Activated T-cell treated with anti-CD3 and anti-CD28 coated beads, Interleukin-2, amount 50 U/mL, for 24 hours (primary cell): ENCODE measurements at regions not wholly inside any gene's neighbourhood (a gene's known extent, or its start where the extent isn't known, plus 50 kb on each side); places are given as distances from the start of the nearest gene placed in this dataset.
"Not testable (repeated sequence)": the region's sequence is repeated elsewhere in the genome, so short reads cannot be mapped to it uniquely, and the experiment has no call there.

Source experiments
- DNase-seq: peaks from one replicate; pipeline ENCODE4 v3.0.0-alpha.2; 2020
- H3K27ac Mint-ChIP-seq: 2 replicates; pipeline ENCODE4 v1.8.0; 2020; ENCODE audit warnings: mild to moderate bottlenecking, mixed read lengths
- H3K27me3 Mint-ChIP-seq: 2 replicates; pipeline ENCODE4 v1.8.0; 2020; ENCODE audit warnings: mixed read lengths
- H3K36me3 Mint-ChIP-seq: 2 replicates; pipeline ENCODE4 v1.8.0; 2020; ENCODE audit warnings: low read depth, mixed read lengths
- H3K4me1 Mint-ChIP-seq: 2 replicates; pipeline ENCODE4 v1.8.0; 2020; ENCODE audit warnings: low read depth, mixed read lengths
- H3K4me3 Mint-ChIP-seq: 2 replicates; pipeline ENCODE4 v1.8.0; 2020; ENCODE audit warnings: mild to moderate bottlenecking, moderate library complexity, mixed read lengths
- H3K9me3 Mint-ChIP-seq: 2 replicates; pipeline ENCODE4 v1.8.0; 2020; ENCODE audit warnings: mixed read lengths

GRCh38 chr5:44969825-44970224 is 161.1 kb downstream of the MRPS30 start:
- Mint-ChIP-seq H3K27me3 (no peaks in the 10 kb centered on the region), H3K4me3 (no peak overlapping the region), H3K9me3 (peaks cover 2% of the 10 kb centered on the region), H3K4me1 (no peaks in the 10 kb centered on the region), H3K27ac (no peak overlapping the region), H3K36me3 (no peaks in the 10 kb centered on the region)
- no peak for DNase-seq

- H3K27me3 Mint-ChIP-seq, H3K9me3 Mint-ChIP-seq: not testable (repeated sequence)
Measured at GRCh38 chr5:44970963-44971362, 162.2 kb downstream of the MRPS30 start.

GRCh38 chr5:44974813-44975212 is 166.1 kb downstream of the MRPS30 start:
- Mint-ChIP-seq H3K9me3 (peaks cover 16% of the 10 kb centered on the region), H3K4me3 (no peak overlapping the region), H3K4me1 (no peaks in the 10 kb centered on the region), H3K27ac (no peak overlapping the region), H3K36me3 (no peaks in the 10 kb centered on the region), H3K27me3 (no peaks in the 10 kb centered on the region)
- no peak for DNase-seq

More at GRCh38 chr5:44970963-44971362, 162.2 kb downstream of the MRPS30 start:
- not testable (repeated sequence) for H3K36me3 Mint-ChIP-seq, H3K27ac Mint-ChIP-seq, H3K4me1 Mint-ChIP-seq, H3K4me3 Mint-ChIP-seq, DNase-seq

- DNase-seq = no peak
- Mint-ChIP-seq H3K4me1 (no peaks in the 10 kb centered on the region), H3K4me3 (no peak overlapping the region), H3K36me3 (no peaks in the 10 kb centered on the region), H3K27ac (no peak overlapping the region), H3K9me3 (peaks cover 50% of the 10 kb centered on the region), H3K27me3 (no peaks in the 10 kb centered on the region)
Measured at GRCh38 chr5:44981708-44982107, 173.0 kb downstream of the MRPS30 start.

GRCh38 chr5:44983006-44983405 is 174.3 kb downstream of the MRPS30 start:
- no peaks in the 10 kb centered on the region for H3K36me3 Mint-ChIP-seq
- H3K4me1 Mint-ChIP-seq = no peaks in the 10 kb centered on the region
- H3K4me3 Mint-ChIP-seq = no peak overlapping the region
- H3K9me3 Mint-ChIP-seq = peaks cover 44% of the 10 kb centered on the region
- no peak for DNase-seq
- H3K27me3 Mint-ChIP-seq = no peaks in the 10 kb centered on the region
- H3K27ac Mint-ChIP-seq = no peak overlapping the region

GRCh38 chr5:44987026-44987425 is 178.3 kb downstream of the MRPS30 start:
- no peaks in the 10 kb centered on the region for H3K27me3 Mint-ChIP-seq
- H3K36me3 Mint-ChIP-seq = no peaks in the 10 kb centered on the region
- no peak overlapping the region for H3K4me3 Mint-ChIP-seq
- no peak for DNase-seq
- H3K9me3 Mint-ChIP-seq = peaks cover 47% of the 10 kb centered on the region
- no peak overlapping the region for H3K27ac Mint-ChIP-seq
- no peaks in the 10 kb centered on the region for H3K4me1 Mint-ChIP-seq

GRCh38 chr5:44991693-44992092 is 182.9 kb downstream of the MRPS30 start:
- no peaks in the 10 kb centered on the region for H3K27me3 Mint-ChIP-seq
- no peaks in the 10 kb centered on the region for H3K4me1 Mint-ChIP-seq
- DNase-seq = no peak
- peaks cover 26% of the 10 kb centered on the region for H3K9me3 Mint-ChIP-seq
- H3K4me3 Mint-ChIP-seq = no peak overlapping the region
- H3K36me3 Mint-ChIP-seq = no peaks in the 10 kb centered on the region
- no peak overlapping the region for H3K27ac Mint-ChIP-seq

- DNase-seq = no peak
- H3K27me3 Mint-ChIP-seq = no peaks in the 10 kb centered on the region
- H3K36me3 Mint-ChIP-seq = no peaks in the 10 kb centered on the region
- no peak overlapping the region for H3K4me3 Mint-ChIP-seq
- H3K9me3 Mint-ChIP-seq = peaks cover 30% of the 10 kb centered on the region
- H3K27ac Mint-ChIP-seq = no peak overlapping the region
- no peaks in the 10 kb centered on the region for H3K4me1 Mint-ChIP-seq
Measured at GRCh38 chr5:44993286-44993685, 184.5 kb downstream of the MRPS30 start.

- Mint-ChIP-seq H3K27ac (no peak overlapping the region), H3K4me1 (no peaks in the 10 kb centered on the region), H3K27me3 (no peaks in the 10 kb centered on the region), H3K36me3 (no peaks in the 10 kb centered on the region), H3K9me3 (peaks cover 4% of the 10 kb centered on the region), H3K4me3 (no peak overlapping the region)
- no peak for DNase-seq
Measured at GRCh38 chr5:44997506-44997905, 188.8 kb downstream of the MRPS30 start.

GRCh38 chr5:45007102-45007501 is 198.4 kb downstream of the MRPS30 start:
- H3K9me3 Mint-ChIP-seq = peaks cover 13% of the 10 kb centered on the region
- H3K4me1 Mint-ChIP-seq, DNase-seq, H3K4me3 Mint-ChIP-seq, H3K27me3 Mint-ChIP-seq, H3K36me3 Mint-ChIP-seq, H3K27ac Mint-ChIP-seq: not testable (repeated sequence)

- no peaks in the 10 kb centered on the region for H3K4me1 Mint-ChIP-seq
- no peaks in the 10 kb centered on the region for H3K27me3 Mint-ChIP-seq
- H3K4me3 Mint-ChIP-seq = no peak overlapping the region
- no peaks in the 10 kb centered on the region for H3K36me3 Mint-ChIP-seq
- DNase-seq = no peak
- no peak overlapping the region for H3K27ac Mint-ChIP-seq
- no peaks in the 10 kb centered on the region for H3K9me3 Mint-ChIP-seq
Measured at GRCh38 chr5:45017568-45017967, 208.8 kb downstream of the MRPS30 start.

- H3K27me3 Mint-ChIP-seq = no peaks in the 10 kb centered on the region
- no peaks in the 10 kb centered on the region for H3K4me1 Mint-ChIP-seq
- H3K36me3 Mint-ChIP-seq = no peaks in the 10 kb centered on the region
- no peak overlapping the region for H3K27ac Mint-ChIP-seq
- H3K4me3 Mint-ChIP-seq = no peak overlapping the region
- no peak for DNase-seq
- H3K9me3 Mint-ChIP-seq = peaks cover 21% of the 10 kb centered on the region
Measured at GRCh38 chr5:45029553-45029952, 220.8 kb downstream of the MRPS30 start.

- H3K4me3 Mint-ChIP-seq = no peak overlapping the region
- no peaks in the 10 kb centered on the region for H3K27me3 Mint-ChIP-seq
- no peak overlapping the region for H3K27ac Mint-ChIP-seq
- H3K36me3 Mint-ChIP-seq = no peaks in the 10 kb centered on the region
- no peak for DNase-seq
- peaks cover 3% of the 10 kb centered on the region for H3K9me3 Mint-ChIP-seq
- H3K4me1 Mint-ChIP-seq = no peaks in the 10 kb centered on the region
Measured at GRCh38 chr5:45035991-45036390, 227.2 kb downstream of the MRPS30 start.

- Mint-ChIP-seq H3K4me3 (no peak overlapping the region), H3K27ac (no peak overlapping the region), H3K4me1 (no peaks in the 10 kb centered on the region), H3K27me3 (no peaks in the 10 kb centered on the region), H3K36me3 (no peaks in the 10 kb centered on the region), H3K9me3 (no peaks in the 10 kb centered on the region)
- DNase-seq = no peak
Measured at GRCh38 chr5:45037927-45038326, 229.2 kb downstream of the MRPS30 start.

- no peaks in the 10 kb centered on the region for H3K9me3 Mint-ChIP-seq
- H3K36me3 Mint-ChIP-seq = no peaks in the 10 kb centered on the region
- no peak for DNase-seq
- H3K27ac Mint-ChIP-seq = no peak overlapping the region
- H3K27me3 Mint-ChIP-seq = no peaks in the 10 kb centered on the region
- no peak overlapping the region for H3K4me3 Mint-ChIP-seq
- H3K4me1 Mint-ChIP-seq = no peaks in the 10 kb centered on the region
Measured at GRCh38 chr5:45038366-45038987, 229.7 kb downstream of the MRPS30 start.

GRCh38 chr5:45042283-45042682 is 233.5 kb downstream of the MRPS30 start:
- Mint-ChIP-seq H3K4me1 (no peaks in the 10 kb centered on the region), H3K27me3 (no peaks in the 10 kb centered on the region), H3K4me3 (no peak overlapping the region)

More at GRCh38 chr5:45042283-45042682, 233.5 kb downstream of the MRPS30 start:
- H3K9me3 Mint-ChIP-seq = peaks cover 3% of the 10 kb centered on the region
- no peaks in the 10 kb centered on the region for H3K36me3 Mint-ChIP-seq
- no peak for DNase-seq
- H3K27ac Mint-ChIP-seq = no peak overlapping the region
